Keratinocyte (primary cell): ENCODE measurements at regions not wholly inside any gene's neighbourhood (a gene's known extent, or its start where the extent isn't known, plus 50 kb on each side); places are given as distances from the start of the nearest gene placed in this dataset.

Source experiments
- DNase-seq: peaks from one replicate; pipeline ENCODE4 v3.0.0-alpha.2; 2011; ENCODE audit warnings: low read depth, missing footprints, low spot score
- FAIRE-seq: peaks from 2 replicates; lab custom pipeline; 2011; peaks lifted over from hg19 to GRCh38; lab: Jason Lieb, UNC
- H2AFZ ChIP-seq: 2 replicates; pipeline ENCODE4 v1.6.0; 2012; ENCODE audit warnings: low read length, control low read depth, inconsistent platforms; ENCODE audit not compliant: control insufficient read depth
- H3K27ac ChIP-seq: 2 replicates; pipeline ENCODE4 v1.5.1; 2011; ENCODE audit warnings: low read length; ENCODE audit not compliant: control insufficient read depth, insufficient read depth
- H3K27me3 ChIP-seq: 3 replicates; pipeline ENCODE4 v1.6.0; 2011; ENCODE audit warnings: low read length; ENCODE audit not compliant: control insufficient read depth, insufficient read depth; ENCODE audit errors: extremely low read depth
- H3K36me3 ChIP-seq, 2 experiments: 2 replicates in 1 of 2; 3 replicates in 1 of 2; pipeline ENCODE4 v1.5.1; 2011; ENCODE audit warnings: low read length in 2 of 2, mild to moderate bottlenecking in 1 of 2; ENCODE audit not compliant: control insufficient read depth in 2 of 2, insufficient read depth in 2 of 2; ENCODE audit errors: extremely low read depth in 1 of 2
- H3K4me1 ChIP-seq: 3 replicates; pipeline ENCODE4 v1.5.1; 2011; ENCODE audit warnings: low read length; ENCODE audit not compliant: control insufficient read depth, insufficient read depth; ENCODE audit errors: extremely low read depth
- H3K4me2 ChIP-seq: 3 replicates; pipeline ENCODE4 v1.6.0; 2011; ENCODE audit warnings: low read depth, low read length; ENCODE audit not compliant: control insufficient read depth, insufficient read depth; ENCODE audit errors: extremely low read depth
- H3K4me3 ChIP-seq, 3 experiments: fragments of 200-600 bp in 1 of 3; sonication (generic) in 1 of 3; 2 replicates in 2 of 3; 3 replicates in 1 of 3; pipeline ENCODE4 v1.5.1; 2011 to 2016; ENCODE audit warnings: low read length in 3 of 3, mild to moderate bottlenecking in 3 of 3, control low read depth in 2 of 3, inconsistent platforms in 1 of 3, low read depth in 1 of 3, mixed read lengths in 1 of 3, mixed run types in 1 of 3, moderate library complexity in 1 of 3; ENCODE audit not compliant: control insufficient read depth in 2 of 3, insufficient read depth in 2 of 3; ENCODE audit errors: extremely low read depth in 1 of 3
- H3K79me2 ChIP-seq: 2 replicates; pipeline ENCODE4 v1.6.0; 2012; ENCODE audit warnings: low read length; ENCODE audit not compliant: control insufficient read depth, insufficient read depth
- H3K9ac ChIP-seq: 3 replicates; pipeline ENCODE4 v1.6.0; 2011; ENCODE audit warnings: low read length; ENCODE audit not compliant: control insufficient read depth, insufficient read depth; ENCODE audit errors: extremely low read depth
- H3K9me1 ChIP-seq: 3 replicates; pipeline ENCODE4 v1.6.0; 2011; ENCODE audit warnings: low read length; ENCODE audit not compliant: control insufficient read depth, insufficient read depth; ENCODE audit errors: extremely low read depth
- H3K9me3 ChIP-seq: 2 replicates; pipeline ENCODE4 v1.5.1; 2012; ENCODE audit warnings: low read depth, low read length; ENCODE audit not compliant: control insufficient read depth
- H4K20me1 ChIP-seq: 3 replicates; pipeline ENCODE4 v1.6.0; 2011; ENCODE audit warnings: low read length; ENCODE audit not compliant: control insufficient read depth, insufficient read depth; ENCODE audit errors: extremely low read depth
- CTCF ChIP-seq, 3 experiments: IDR thresholded peaks in 1 of 3; conservative IDR thresholded peaks in 1 of 3; optimal IDR thresholded peaks in 1 of 3; 2 replicates in 2 of 3; 3 replicates in 1 of 3; pipeline versions ENCODE3 to v1.5.1; 2011; ENCODE audit warnings: low read length in 3 of 3, mild to moderate bottlenecking in 3 of 3, moderate library complexity in 2 of 3, control low read depth in 1 of 3, inconsistent platforms in 1 of 3; ENCODE audit not compliant: insufficient read depth in 2 of 3; ENCODE audit errors: extremely low read depth in 1 of 3
- EZH2 ChIP-seq: IDR thresholded peaks from one replicate; pipeline ENCODE4 v1.6.1; 2012; ENCODE audit warnings: inconsistent platforms, mild to moderate bottlenecking, low read length, moderate library complexity
- dilution Hi-C: fragments of 300-500 bp; cut with MboI; formaldehyde crosslinking; loops from one replicate; pipeline ENCODE4 v1.7.0; 2020; ENCODE audit warnings: low sequenced_read_pairs; ENCODE audit not compliant: extremely low pct_ligation_motif_present

GRCh38 chr5:155342956-155343355 is 329.4 kb downstream of the KIF4B start:
- no peaks in the 10 kb centered on the region for H3K79me2 ChIP-seq
- H3K4me2 ChIP-seq: no peak overlapping the region
- no peak for DNase-seq
- H2AFZ ChIP-seq: no peak overlapping the region
- H3K27me3 ChIP-seq: no peaks in the 10 kb centered on the region
- dilution Hi-C loops: no loop called here
- H3K36me3 ChIP-seq: no peaks in the 10 kb centered on the region
- TF ChIP-seq EZH2 (no peak), CTCF (optimal IDR thresholded peaks at IDR 0.05 in 1 of 3, IDR thresholded peaks at IDR 0.05 in 1 of 3, conservative IDR thresholded peaks at IDR 0.05 in 1 of 3; ENCODE audit: extremely low read depth in 1 of 3, insufficient read depth in 2 of 3, low read length in 3 of 3) (no peak)
- no peaks in the 10 kb centered on the region for H3K9me3 ChIP-seq
- H3K27ac ChIP-seq: no peak overlapping the region
- no peak overlapping the region for H3K4me3 ChIP-seq
- H4K20me1 ChIP-seq: no peaks in the 10 kb centered on the region
- H3K4me1 ChIP-seq: no peaks in the 10 kb centered on the region
- H3K9ac ChIP-seq: no peak overlapping the region
- no peak for FAIRE-seq
- no peaks in the 10 kb centered on the region for H3K9me1 ChIP-seq

- Histone ChIP-seq H3K36me3 (no peaks in the 10 kb centered on the region), H3K4me2 (no peak overlapping the region), H3K4me1 (no peaks in the 10 kb centered on the region), H3K4me3 (no peak overlapping the region), H2AFZ (no peak overlapping the region), H3K27ac (no peak overlapping the region), H3K9me1 (no peaks in the 10 kb centered on the region), H3K9me3 (no peaks in the 10 kb centered on the region), H3K27me3 (no peaks in the 10 kb centered on the region), H3K79me2 (no peaks in the 10 kb centered on the region), H4K20me1 (no peaks in the 10 kb centered on the region), H3K9ac (no peak overlapping the region)
- TF ChIP-seq CTCF (optimal IDR thresholded peaks at IDR 0.05 in 1 of 3, IDR thresholded peaks at IDR 0.05 in 1 of 3, conservative IDR thresholded peaks at IDR 0.05 in 1 of 3; ENCODE audit: extremely low read depth in 1 of 3, insufficient read depth in 2 of 3, low read length in 3 of 3) (no peak), EZH2 (no peak)
- dilution Hi-C loops: no loop called here
- FAIRE-seq (no peak), DNase-seq (no peak)
Measured at GRCh38 chr5:155343468-155343867, 329.9 kb downstream of the KIF4B start.
